Mesodermal cell (in vitro differentiated cells): ENCODE measurements at regions not wholly inside any gene's neighbourhood (a gene's known extent, or its start where the extent isn't known, plus 50 kb on each side); places are given as distances from the start of the nearest gene placed in this dataset.
"Not testable (repeated sequence)": the region's sequence is repeated elsewhere in the genome, so short reads cannot be mapped to it uniquely, and the experiment has no call there.

Experiments used
- H3K27ac ChIP-seq: 2 replicates; pipeline ENCODE4 v1.7.0; 2013; ENCODE audit warnings: mild to moderate bottlenecking, low read depth, low read length, moderate library complexity; ENCODE audit not compliant: severe bottlenecking
- H3K36me3 ChIP-seq: 2 replicates; pipeline ENCODE4 v1.7.1; 2013; ENCODE audit warnings: mild to moderate bottlenecking, low read length, moderate library complexity; ENCODE audit not compliant: control insufficient read depth, insufficient read depth
- H3K4me1 ChIP-seq: one replicate; pipeline ENCODE4 v1.7.1; 2013; ENCODE audit warnings: mild to moderate bottlenecking, low read length; ENCODE audit not compliant: insufficient read depth, control insufficient read depth, poor library complexity, severe bottlenecking
- H3K4me3 ChIP-seq: 2 replicates; pipeline ENCODE4 v1.7.0; 2013; ENCODE audit warnings: low read length, control low read depth, mild to moderate bottlenecking; ENCODE audit not compliant: insufficient read depth, poor library complexity, severe bottlenecking; ENCODE audit errors: extremely low read depth
- H3K9me3 ChIP-seq: 2 replicates; pipeline ENCODE4 v1.7.1; 2013; ENCODE audit warnings: mild to moderate bottlenecking, low read length, moderate library complexity; ENCODE audit not compliant: control insufficient read depth
- WGBS, 2 experiments: methylation state at CpG; one replicate each; pipeline ENCODE4 v1.1.5; 2013; ENCODE audit warnings: missing lambda C conversion rate in 2 of 2; ENCODE audit not compliant: insufficient coverage in 2 of 2; 5-methylcytosine and 5-hydroxymethylcytosine counted together

DNA sequence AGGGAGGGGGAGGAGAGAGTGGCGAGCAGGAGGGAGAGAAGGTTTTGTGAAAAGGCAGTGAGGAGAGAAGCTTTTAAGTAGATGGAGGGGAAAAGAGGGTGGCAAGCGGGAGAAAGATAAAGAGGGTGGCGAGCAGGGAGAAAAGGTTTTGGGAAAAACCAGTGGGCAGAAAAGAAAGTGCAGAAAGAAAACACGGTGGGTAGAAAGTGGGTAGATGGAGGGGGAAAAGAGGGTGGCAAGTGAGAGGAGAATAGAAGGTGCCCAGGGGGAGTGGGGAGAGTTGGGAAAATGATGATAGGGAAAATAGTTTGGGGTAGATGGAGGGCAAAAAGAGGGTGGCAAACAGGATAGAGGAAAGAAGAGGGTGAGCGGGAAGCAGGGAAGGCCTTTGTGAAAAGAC is 69.1 kb upstream of the THOC3 start:
- not testable (repeated sequence) for H3K36me3 ChIP-seq, H3K4me1 ChIP-seq, H3K27ac ChIP-seq, H3K9me3 ChIP-seq, H3K4me3 ChIP-seq
- 86 to 88% methylated on average over 4 of the region's 5 CpGs for WGBS, 2 experiments

DNA sequence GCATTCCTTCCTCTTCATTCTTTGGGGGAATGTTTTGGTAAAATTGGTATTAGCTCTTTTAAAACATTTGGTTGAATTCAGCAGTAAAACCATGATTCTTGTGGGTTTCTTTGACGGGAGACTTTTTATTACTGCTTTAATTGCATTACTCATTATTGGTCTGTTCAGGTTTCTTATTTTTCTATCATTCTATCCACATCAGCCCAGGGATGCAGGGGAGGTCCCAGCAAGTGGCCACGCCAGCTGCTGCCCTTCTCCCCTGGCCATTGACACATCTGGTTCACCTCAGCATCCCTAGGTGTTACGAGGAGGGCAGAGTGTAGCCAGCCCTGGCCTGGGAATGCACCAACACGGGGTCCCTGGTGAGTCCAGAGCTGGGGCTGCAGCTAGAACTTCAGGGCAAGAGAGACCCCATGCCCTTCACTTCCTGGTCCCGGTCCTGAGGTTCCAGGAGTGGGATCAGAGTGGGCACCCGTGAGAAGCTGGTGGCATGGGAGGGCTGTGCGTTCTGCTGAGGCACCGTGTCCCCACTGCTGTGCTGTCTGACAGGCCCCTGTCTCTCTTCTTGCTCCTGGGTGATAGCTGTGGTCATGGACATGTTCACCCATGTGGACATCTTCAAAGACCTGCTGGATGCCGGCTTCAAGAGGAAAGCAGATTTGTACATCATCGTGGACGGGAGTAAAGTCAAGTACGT is 72.1 kb upstream of the THOC3 start:
- 86 to 87% methylated on average over 4 to 6 of the region's 12 CpGs for whole genome bisulfite sequencing, 2 experiments
- H3K4me3 ChIP-seq, H3K27ac ChIP-seq, H3K9me3 ChIP-seq, H3K36me3 ChIP-seq, H3K4me1 ChIP-seq: not testable (repeated sequence)

DNA sequence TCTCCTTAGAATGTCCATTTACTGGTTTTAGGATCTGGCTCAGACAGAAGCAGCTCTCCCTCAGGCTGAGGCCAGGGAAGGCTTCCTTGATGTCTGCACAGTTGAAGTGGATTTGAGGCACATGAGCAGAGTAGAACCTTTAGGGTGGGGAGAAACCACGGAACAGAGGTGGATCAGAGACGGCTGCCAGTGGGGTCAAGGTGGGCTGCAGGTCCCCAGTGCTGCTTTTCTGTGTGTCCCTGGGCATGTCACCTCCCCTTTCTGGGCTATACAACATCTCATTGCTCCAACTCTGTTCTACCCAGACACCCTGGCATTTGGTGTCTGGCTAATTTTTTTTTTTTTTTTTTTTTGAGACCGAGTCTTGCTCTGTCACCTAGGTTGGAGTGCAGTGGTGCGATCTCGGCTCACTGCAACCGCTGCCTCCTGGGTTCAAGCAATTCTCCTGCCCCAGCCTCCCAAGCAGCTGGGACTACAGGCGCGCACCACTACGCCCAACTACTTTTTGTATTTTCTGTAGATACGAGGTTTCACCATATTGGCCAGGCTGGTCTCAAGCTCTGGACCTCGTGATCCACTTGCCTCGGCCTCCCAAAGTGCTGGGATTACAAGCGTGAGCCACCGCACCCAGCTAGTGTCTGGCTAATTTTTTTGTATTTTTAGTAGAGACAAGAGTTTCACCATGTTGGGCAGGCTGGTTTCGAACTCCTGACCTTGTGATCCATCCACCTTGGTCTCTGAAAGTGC is 73.3 kb upstream of the THOC3 start:
- not testable (repeated sequence) for H3K9me3 ChIP-seq, H3K27ac ChIP-seq, H3K4me3 ChIP-seq, H3K36me3 ChIP-seq, H3K4me1 ChIP-seq
- WGBS, 2 experiments = 91 to 94% methylated on average over 11 of the region's 15 CpGs

DNA sequence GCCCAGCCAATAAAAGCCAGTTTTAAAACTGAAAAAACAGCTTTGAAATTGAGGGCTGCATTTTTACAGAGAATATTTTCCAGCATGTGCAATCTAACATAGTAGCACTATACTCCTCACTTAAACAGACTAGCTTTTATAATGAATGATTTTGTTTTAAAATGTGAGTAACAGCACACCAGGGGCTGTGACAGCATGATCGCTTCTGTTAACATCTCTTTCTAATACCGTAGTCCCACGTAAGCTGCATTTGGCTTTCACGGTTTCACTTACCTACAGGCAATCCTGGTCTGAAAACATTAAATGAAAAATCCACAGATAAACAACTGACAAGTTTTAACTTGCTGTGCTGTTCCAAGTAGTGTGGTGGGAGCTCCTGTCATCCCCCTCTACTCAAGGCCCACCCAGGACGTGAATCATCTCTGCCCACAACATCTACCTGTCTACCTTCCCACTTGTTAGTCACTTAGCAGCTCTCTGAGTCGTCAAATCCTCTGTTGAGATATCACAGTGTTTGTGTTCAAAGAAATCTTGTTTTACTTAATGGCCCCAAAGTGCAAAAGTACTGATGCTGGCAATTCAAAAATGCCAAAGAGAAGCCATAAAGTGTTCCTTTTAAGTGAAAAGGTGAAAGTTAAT is 74.0 kb upstream of the THOC3 start:
- not testable (repeated sequence) for H3K9me3 ChIP-seq, H3K4me3 ChIP-seq, H3K27ac ChIP-seq, H3K4me1 ChIP-seq, H3K36me3 ChIP-seq
- 56% methylated on average over 2 of the region's 6 CpGs; no CpG with 5 or more reads in 1 of the 2 experiments for WGBS, 2 experiments

DNA sequence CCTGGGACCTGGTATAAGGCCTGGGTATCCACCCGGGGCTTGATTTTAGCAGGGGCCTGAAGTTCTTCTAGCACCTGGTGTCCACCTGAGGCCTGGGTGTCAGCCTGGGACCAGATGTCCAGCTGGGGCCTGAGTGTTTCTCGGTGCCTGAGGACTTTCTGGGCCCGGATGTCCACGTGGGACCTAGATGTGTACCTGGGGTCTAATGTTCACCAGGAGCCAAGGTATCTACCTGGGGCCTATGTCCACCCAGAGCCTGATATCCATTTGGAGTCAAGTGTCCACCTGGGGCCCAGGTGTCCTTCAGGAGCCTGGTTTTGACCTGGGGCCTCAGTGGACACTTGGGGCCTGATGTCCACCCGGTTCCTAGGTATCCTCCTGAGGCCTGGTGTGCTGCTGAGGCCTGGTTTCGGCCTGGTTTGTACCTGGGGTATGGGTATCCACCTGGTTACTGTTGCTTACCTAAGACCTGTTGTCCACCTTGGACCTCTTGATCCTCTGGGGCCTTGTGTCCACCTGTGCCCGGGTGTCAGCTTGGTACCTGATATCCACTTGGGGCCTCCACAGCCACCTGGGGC is 75.2 kb upstream of the THOC3 start:
- H3K4me1 ChIP-seq, H3K36me3 ChIP-seq, H3K27ac ChIP-seq, H3K9me3 ChIP-seq, H3K4me3 ChIP-seq: not testable (repeated sequence)
- 78 to 91% methylated on average over 6 to 7 of the region's 7 CpGs for WGBS, 2 experiments

DNA sequence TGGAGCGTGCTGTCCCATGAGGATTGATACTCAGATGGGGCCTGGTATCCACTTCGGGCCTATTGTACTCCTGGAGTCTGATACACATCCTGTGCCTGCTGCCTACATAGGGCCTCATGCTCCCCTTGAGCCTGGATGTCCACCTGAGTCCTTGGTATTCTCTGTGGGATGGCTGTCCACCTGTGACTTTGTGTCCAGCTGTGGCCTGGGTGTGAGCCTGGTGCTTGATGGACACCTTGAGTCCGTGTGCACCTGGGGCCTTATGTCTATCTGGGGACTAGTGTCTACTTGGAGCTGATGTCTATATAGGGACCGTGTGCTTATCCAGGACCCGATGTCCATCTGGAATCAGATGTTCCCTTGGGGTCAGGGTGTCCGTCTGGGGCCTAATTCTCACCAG is 75.9 kb upstream of the THOC3 start:
- H3K36me3 ChIP-seq = not testable (repeated sequence)
- 79 to 90% methylated on average over 4 of the region's 6 CpGs for WGBS, 2 experiments

DNA sequence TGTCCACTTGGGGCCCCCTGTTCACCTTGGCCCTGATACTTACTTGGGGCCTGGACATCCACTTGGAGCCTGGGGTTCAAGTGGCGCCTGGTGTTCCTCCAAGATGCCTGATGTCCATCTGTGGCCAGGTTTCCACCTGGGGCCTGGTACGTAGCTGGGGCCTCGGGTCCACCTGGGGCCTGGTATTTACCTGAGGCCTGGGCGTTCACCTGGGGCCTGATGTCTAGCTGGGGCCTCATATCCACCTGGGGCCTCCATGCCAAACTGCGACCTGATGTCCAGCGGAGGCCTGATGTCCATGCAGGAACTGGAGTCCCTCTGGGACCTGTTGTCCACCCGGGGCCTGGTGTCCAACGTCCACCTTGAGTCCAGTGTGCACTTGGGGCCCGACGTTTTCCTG is 76.3 kb upstream of the THOC3 start:
- H3K9me3 ChIP-seq, H3K4me3 ChIP-seq, H3K4me1 ChIP-seq, H3K27ac ChIP-seq, H3K36me3 ChIP-seq: not testable (repeated sequence)
- WGBS, 2 experiments = 88 to 89% methylated on average over 3 to 4 of the region's 10 CpGs

More for the DNA sequence above, 75.9 kb upstream of the THOC3 start:
- not testable (repeated sequence) for H3K27ac ChIP-seq, H3K4me3 ChIP-seq, H3K4me1 ChIP-seq, H3K9me3 ChIP-seq

DNA sequence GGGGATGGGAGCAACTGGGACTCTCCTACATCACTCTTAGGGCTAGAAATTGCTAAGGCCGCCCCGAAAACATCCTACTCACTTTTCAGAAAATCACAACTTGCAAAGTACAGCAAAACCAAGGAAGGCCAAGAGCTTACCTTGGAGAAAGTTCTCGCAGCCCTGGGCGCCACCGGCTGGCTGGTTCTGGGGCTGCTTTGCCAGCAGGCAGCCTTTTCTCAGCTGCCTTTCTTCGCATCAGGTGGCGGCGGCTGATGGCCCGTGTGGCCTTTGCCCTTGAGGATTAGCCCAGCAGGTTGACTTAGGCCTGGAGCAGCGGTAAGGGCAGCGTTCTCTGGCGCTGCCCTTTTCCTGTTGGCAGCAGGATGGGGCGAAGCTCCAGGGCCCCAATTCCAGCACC is 77.3 kb upstream of the THOC3 start:
- WGBS, 2 experiments = 60 to 80% methylated on average over 1 to 3 of the region's 13 CpGs
- not testable (repeated sequence) for H3K36me3 ChIP-seq, H3K4me1 ChIP-seq, H3K9me3 ChIP-seq, H3K27ac ChIP-seq, H3K4me3 ChIP-seq

DNA sequence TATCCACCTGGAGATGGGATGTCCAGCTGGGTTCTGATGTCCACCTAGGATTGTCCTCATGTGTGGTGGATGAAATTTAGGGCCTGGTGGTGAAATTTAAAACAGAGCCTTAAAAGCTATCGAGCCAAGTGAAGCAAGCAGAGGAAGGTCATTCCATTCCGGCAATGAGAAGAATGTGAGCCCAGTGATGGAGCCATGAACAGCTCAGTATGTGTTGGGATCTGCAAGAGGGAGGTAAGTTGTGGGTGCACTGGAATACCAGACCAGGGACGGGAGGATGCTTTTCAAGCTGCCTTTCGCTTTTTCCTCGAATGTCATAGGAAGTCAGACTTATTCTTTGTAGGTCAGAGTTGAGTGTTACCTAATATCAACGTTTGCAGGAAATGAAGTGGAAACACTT is 80.6 kb upstream of the THOC3 start:
- WGBS, 2 experiments = 89 to 94% methylated on average over 2 to 4 of the region's 6 CpGs
- not testable (repeated sequence) for H3K9me3 ChIP-seq, H3K27ac ChIP-seq, H3K4me1 ChIP-seq, H3K4me3 ChIP-seq, H3K36me3 ChIP-seq

DNA sequence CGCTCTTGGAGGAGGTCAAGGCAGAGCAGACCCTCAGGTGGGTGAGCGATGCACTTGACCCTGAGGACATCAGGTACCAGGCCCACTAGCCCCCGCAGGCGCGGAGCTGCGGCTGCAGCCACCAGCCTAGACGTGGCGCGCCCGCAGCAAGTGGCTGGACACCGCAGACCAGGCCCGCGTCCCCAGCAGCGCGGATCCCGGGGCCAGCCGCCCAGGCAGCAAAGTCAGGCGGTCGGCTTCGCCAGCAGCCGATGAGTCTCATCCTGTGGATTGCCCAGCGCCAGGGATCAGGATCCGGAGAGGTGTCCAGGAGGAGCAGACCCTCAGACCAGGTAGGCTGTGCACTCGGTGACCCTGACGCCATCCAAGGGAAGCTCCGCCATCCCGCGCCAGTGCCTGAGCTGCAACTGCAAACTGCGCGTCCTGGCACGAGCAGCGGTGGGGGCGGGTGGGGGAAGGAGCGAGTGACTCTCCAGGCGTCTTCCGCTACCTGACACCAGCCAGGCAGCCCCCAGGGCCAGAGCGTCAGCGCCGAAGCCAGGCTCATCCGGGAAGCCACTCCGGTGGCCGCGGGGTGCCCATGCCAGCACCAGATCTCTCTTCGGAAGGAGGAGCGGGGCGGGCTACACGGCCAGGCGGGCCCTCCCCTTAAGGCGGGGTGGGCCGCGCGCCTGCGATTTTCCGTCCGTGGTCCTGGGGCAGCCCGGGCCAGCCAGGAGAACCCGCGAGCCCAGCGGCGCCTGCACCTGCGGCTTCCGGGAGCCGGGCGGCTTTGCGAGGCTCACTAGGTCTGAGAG is 92.6 kb upstream of the THOC3 start:
- not testable (repeated sequence) for H3K9me3 ChIP-seq, H3K4me3 ChIP-seq, H3K27ac ChIP-seq, H3K36me3 ChIP-seq, H3K4me1 ChIP-seq
- WGBS, 2 experiments = 100% methylated on average over 3 of the region's 65 CpGs; no CpG with 5 or more reads in 1 of the 2 experiments
